ENCODE measurements at regions not wholly inside any gene's neighbourhood (a gene's known extent, or its start where the extent isn't known, plus 50 kb on each side); places are given as distances from the start of the nearest gene placed in this dataset.

- no peak for TF ChIP-seq CTCF (conservative IDR thresholded peaks at IDR 0.05 in 1 of 2, IDR thresholded peaks at IDR 0.05 in 1 of 2; ENCODE audit: extremely low read depth in 1 of 2, insufficient read depth in 1 of 2, low read depth in 1 of 2, low read length in 2 of 2)
- TF ChIP-seq EZH2 (IDR thresholded peaks at IDR 0.05; ENCODE audit: borderline replicate concordance, low read length), result no peak
These were observed 267.7 kb upstream of the KCNIP4 start for GRCh38 chr4:22216278-22216677.

All from mammary epithelial cell (primary cell).